Activated T-helper 9 cell treated with anti-CD3 and anti-CD28 coated beads, Interleukin-2, amount 50 U/mL, for 16 hours (primary cell): ENCODE measurements at regions not wholly inside any gene's neighbourhood (a gene's known extent, or its start where the extent isn't known, plus 50 kb on each side); places are given as distances from the start of the nearest gene placed in this dataset.
"Not testable (repeated sequence)": the region's sequence is repeated elsewhere in the genome, so short reads cannot be mapped to it uniquely, and the experiment has no call there.

ENCODE experiments used
- DNase-seq: peaks from one replicate; pipeline ENCODE4 v3.0.0-alpha.2; 2020; ENCODE audit warnings: low read depth

DNA sequence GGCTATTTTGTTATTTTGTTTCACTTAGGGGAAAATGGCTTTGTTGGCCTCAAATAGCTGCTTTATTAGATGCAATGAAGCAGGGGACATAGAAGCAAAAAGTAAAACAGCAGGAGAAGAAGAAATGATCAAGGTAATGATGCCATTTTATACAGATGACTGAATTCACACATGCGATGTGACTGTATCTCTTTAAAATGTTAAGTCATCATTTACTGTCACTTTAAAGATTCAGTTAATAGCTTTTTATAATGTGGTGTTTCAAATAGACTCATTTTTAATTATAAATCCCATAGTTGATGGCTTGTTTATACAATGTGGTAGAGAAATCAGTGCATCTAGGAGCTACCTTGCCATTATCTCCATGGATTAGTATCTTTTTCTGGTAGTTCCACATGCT, 863.9 kb upstream of the DEFB115 start:
- DNase-seq: not testable (repeated sequence)

DNA sequence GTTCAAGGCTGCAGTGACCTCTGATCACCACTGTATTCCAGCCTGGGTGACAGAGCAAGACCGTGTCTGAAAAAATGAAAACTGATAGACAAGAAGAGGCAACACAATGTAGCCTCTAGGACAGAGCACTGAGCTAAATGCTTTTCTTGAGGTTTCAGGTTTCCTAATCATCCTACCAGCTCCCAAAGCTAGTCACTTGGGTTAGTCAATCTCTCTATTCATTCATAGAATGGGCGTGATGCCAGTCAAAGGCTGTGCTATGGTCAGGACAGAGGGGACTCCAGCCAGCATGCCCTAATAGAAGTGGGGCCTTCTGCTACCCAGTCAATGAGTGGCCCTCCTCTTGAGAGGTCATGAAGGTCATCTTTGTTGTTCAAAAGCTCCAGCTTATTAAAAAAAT, 860.4 kb upstream of the DEFB115 start:
- not testable (repeated sequence) for DNase-seq

DNA sequence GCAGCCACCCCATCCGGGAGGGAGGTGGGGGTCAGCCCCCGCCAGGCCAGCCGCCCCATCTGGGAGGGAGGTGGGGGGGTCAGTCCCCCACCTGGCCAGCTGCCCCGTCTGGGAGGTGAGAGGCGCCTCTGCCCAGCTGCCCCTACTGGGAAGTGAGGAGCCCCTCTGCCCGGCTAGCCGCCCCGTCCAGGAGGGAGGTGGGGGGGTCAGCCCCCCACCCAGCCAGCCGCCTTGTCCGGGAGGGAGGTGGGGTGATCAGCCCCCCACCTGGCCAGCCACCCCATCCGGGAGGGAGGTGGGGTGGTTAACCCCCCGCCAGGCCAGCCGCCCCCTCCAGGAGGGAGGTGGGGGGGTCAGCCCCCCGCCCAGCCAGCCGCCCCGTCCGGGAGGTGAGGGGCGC, 852.4 kb upstream of the DEFB115 start:
- DNase-seq: not testable (repeated sequence)

DNA sequence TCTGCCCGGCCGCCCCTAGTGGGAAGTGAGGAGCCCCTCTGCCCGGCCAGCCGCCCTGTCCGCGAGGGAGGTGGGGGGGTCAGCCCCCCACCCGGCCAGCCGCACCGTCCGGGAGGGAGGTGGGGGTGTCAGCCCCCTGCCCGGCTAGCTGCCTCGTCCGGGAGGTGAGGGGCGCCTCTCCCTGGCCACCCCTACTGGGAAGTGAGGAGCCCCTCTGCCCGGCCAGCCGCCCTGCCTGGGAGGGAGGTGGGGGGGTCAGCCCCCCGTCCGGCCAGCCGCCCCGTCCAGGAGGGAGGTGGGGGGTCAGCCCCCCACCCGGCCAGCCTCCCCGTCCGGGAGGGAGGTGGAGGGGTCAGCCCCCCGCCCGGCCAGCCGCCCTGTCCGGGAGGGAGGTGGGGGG, 851.9 kb upstream of the DEFB115 start:
- DNase-seq: not testable (repeated sequence)

DNA sequence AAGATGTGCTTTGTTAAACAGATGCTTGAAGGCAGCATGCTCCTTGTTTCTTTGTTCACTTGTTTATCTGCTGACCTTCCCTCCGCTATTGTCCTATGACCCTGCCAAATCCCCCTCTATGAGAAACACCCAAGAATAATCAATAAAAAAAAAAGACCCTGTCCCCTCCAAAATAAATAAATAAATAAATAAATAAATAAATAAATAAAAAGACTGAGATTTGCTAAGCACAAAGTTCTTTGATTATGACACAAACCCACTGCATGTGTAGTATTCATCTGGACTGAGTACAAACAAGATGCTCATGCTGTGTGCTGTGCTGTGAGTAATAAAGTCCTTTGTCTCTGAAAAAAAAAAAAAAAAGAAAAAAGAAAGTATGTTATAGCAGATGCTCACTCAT, 851.1 kb upstream of the DEFB115 start:
- not testable (repeated sequence) for DNase-seq

DNA sequence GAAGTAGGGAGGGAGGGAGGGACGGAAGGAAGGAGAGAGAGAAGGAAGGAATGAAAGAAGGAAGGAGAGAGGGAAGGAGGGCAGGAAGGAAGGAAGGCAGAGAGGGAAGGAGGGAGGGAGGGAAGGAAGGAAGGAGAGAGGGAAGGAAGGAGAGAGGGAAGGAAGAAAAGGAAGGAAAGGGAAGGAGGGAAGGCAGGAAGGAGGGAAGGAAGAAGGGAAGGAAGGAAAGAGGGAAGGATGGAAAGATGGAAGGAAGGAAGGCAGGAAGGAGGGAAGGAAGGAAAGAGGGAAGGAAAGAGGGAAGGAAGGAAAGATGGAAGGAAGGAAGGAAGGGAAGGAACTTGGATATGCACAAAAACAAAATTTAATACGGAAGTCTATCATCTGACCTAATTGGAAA, 844.5 kb upstream of the DEFB115 start:
- DNase-seq: no peak

DNA sequence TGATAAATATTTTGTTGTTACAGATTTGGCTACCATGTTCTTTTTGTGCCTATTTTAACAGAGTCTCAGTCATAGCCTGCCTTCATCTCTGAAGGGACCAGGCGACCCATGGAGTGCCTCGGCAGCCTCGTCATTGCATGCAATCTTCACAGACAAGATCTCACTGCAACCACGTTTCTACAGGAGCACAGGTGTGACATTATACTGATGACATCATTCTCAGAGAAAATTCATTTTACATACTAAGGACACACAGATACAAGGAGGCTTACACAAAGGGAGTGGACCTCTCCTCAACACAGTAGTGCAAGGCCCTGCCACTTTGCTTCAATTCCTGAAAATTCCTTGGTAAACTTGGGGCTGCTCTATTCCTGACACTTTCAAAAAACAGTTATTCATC, 840.1 kb upstream of the DEFB115 start:
- not testable (repeated sequence) for DNase-seq

DNA sequence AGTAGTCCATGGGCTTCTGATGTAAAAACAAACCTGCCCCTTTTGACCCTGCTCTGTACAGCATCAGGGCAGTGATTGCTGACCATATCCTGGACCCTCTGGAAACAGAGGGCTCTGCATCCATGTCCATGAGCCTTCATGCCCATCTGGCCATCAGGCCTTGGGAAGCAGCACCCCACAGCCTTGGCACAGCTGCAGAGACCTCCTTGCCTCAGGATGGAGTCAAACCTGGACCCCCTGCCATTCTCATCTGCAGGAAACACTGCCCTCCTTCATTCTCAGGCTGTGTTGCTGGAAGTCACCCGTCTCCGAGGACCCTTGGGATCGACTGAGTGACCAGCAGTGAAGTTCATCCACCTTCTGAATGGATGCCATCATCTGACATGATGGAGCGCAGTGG, 839.1 kb upstream of the DEFB115 start:
- not testable (repeated sequence) for DNase-seq

DNA sequence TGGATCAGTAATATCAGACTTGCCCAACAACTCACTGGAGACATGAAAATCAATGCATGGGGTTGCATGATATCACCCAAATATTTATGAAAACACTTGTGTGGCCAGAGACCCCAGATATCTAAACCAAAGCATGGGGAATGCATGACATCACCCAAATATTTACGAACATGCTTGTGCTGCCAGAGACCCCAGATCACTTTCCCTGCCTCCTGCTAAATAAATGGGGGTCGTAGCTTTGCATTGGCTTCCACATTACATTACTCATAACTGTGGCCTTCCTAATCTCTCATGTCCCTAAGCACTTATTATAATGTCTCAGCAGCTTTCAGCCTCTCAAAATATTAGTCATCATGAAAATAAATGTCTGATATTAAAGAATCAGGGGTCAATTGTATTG, 838.0 kb upstream of the DEFB115 start:
- no peak for DNase-seq

DNA sequence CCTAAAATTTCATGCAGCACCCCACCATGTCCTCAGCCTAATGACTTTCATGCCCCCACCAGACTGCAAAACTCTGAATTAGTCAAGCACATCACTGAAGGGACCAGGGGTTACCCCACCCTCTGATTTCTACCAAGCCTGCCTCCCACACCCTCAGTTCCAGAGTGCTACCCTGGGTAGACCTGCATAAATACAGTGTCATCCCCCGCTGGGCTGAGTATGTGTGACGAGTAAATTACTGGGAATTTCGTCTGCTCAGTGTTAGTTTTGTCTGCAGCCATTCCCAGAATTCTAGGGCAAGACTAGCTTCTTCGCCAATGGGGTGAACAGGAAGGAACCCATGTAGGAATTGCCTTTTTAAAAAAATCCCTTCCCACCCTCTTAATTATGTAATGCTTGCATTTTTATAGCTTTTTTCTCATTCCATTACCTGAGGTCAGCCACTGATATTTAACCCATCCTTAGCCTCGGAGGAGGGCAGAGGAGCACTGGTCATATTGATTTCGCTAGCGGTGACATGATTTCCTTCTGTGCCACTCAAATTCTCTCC, 837.5 kb upstream of the DEFB115 start:
- not testable (repeated sequence) for DNase-seq
